CD14-positive monocyte (primary cell): ENCODE measurements at regions not wholly inside any gene's neighbourhood (a gene's known extent, or its start where the extent isn't known, plus 50 kb on each side); places are given as distances from the start of the nearest gene placed in this dataset.

Experiments
- DNase-seq, 3 donors: peaks; one replicate each; pipeline ENCODE4 v3.0.0-alpha.2; 2011 to 2022
- H2AFZ ChIP-seq: 2 replicates; pipeline ENCODE4 v1.6.0; 2012; ENCODE audit warnings: mild to moderate bottlenecking, low read depth, low read length, inconsistent platforms; ENCODE audit not compliant: insufficient read depth, poor library complexity, severe bottlenecking
- H3K27ac ChIP-seq, 2 donors: 1 replicate in 1 of 2; 2 replicates in 1 of 2; pipeline ENCODE4 v1.5.1; 2012 to 2013; ENCODE audit warnings: low read length in 2 of 2, control low read depth in 1 of 2, inconsistent platforms in 1 of 2, low read depth in 1 of 2, mild to moderate bottlenecking in 1 of 2
- H3K27me3 ChIP-seq, 2 donors: one replicate each; pipeline versions ENCODE4 v1.6.0 to v1.6.1; 2011 to 2013; ENCODE audit warnings: low read length in 2 of 2; ENCODE audit not compliant: control insufficient read depth in 2 of 2, insufficient read depth in 2 of 2
- H3K36me3 ChIP-seq, 2 donors: replicated peaks in 1 of 2; 1 replicate in 1 of 2; 2 replicates in 1 of 2; pipeline versions ENCODE4 v1.5.1 to v1.6.1; 2012 to 2013; ENCODE audit warnings: low read length in 2 of 2, control low read depth in 1 of 2, inconsistent platforms in 1 of 2, mild to moderate bottlenecking in 1 of 2; ENCODE audit not compliant: insufficient read depth in 2 of 2, control insufficient read depth in 1 of 2
- H3K4me1 ChIP-seq, 2 donors: 1 replicate in 1 of 2; 2 replicates in 1 of 2; pipeline versions ENCODE4 v1.5.1 to v1.6.1; 2012 to 2013; ENCODE audit warnings: low read length in 2 of 2, control low read depth in 1 of 2, inconsistent platforms in 1 of 2, mild to moderate bottlenecking in 1 of 2, moderate library complexity in 1 of 2; ENCODE audit not compliant: insufficient read depth in 2 of 2, control insufficient read depth in 1 of 2
- H3K4me2 ChIP-seq: replicated peaks from 2 replicates; pipeline ENCODE3; 2012; ENCODE audit warnings: low read length, moderate library complexity, mild to moderate bottlenecking; ENCODE audit not compliant: poor library complexity, severe bottlenecking; ENCODE audit errors: extremely low read depth
- H3K4me3 ChIP-seq, 3 experiments: fragments of 200-600 bp in 1 of 3; sonication (generic) in 1 of 3; replicated peaks in 1 of 3; 1 replicate in 2 of 3; 2 replicates in 1 of 3; pipeline ENCODE4 v1.5.1; 2011 to 2013; ENCODE audit warnings: low read length in 3 of 3, mild to moderate bottlenecking in 3 of 3, control low read depth in 2 of 3, low read depth in 2 of 3, inconsistent platforms in 1 of 3, moderate library complexity in 1 of 3
- H3K79me2 ChIP-seq: 2 replicates; pipeline ENCODE4 v1.6.0; 2012; ENCODE audit warnings: mild to moderate bottlenecking, control low read depth, inconsistent platforms, low read length, moderate library complexity; ENCODE audit not compliant: insufficient read depth
- H3K9ac ChIP-seq: 2 replicates; pipeline ENCODE4 v1.6.0; 2017; ENCODE audit warnings: low read length, mild to moderate bottlenecking; ENCODE audit not compliant: insufficient read depth, poor library complexity, severe bottlenecking
- H3K9me3 ChIP-seq, 2 donors: replicated peaks in 1 of 2; 1 replicate in 1 of 2; 2 replicates in 1 of 2; pipeline versions ENCODE4 v1.5.1 to v1.6.1; 2012 to 2013; ENCODE audit warnings: low read length in 2 of 2, control low read depth in 1 of 2; ENCODE audit not compliant: control insufficient read depth in 1 of 2, insufficient read depth in 1 of 2
- H4K20me1 ChIP-seq: 2 replicates; pipeline ENCODE4 v1.6.0; 2012; ENCODE audit warnings: mild to moderate bottlenecking, low read length, control low read depth, moderate library complexity; ENCODE audit not compliant: insufficient read depth
- H3K27ac Mint-ChIP-seq, 7 donors: one replicate each; pipeline ENCODE4 v1.8.0; 2020; ENCODE audit warnings: mild to moderate bottlenecking in 7 of 7, mixed read lengths in 7 of 7, moderate library complexity in 6 of 7, inconsistent platforms in 2 of 7
- H3K27me3 Mint-ChIP-seq, 3 donors: one replicate each; pipeline ENCODE4 v1.8.0; 2021 to 2022; ENCODE audit warnings: low read depth in 3 of 3, mild to moderate bottlenecking in 3 of 3, mixed read lengths in 3 of 3, moderate library complexity in 3 of 3, inconsistent platforms in 1 of 3
- H3K36me3 Mint-ChIP-seq, 2 donors: one replicate each; pipeline ENCODE4 v1.8.0; 2020; ENCODE audit warnings: mixed read lengths in 2 of 2, inconsistent platforms in 1 of 2, mild to moderate bottlenecking in 1 of 2
- H3K4me1 Mint-ChIP-seq: one replicate; pipeline ENCODE4 v1.8.0; 2020; ENCODE audit warnings: mild to moderate bottlenecking, mixed read lengths
- H3K4me3 Mint-ChIP-seq, 2 donors: one replicate each; pipeline ENCODE4 v1.8.0; 2020; ENCODE audit warnings: mild to moderate bottlenecking in 2 of 2, mixed read lengths in 2 of 2, moderate library complexity in 1 of 2
- H3K9me3 Mint-ChIP-seq, 7 donors: one replicate each; pipeline ENCODE4 v1.8.0; 2020 to 2022; ENCODE audit warnings: mixed read lengths in 7 of 7, mild to moderate bottlenecking in 6 of 7, moderate library complexity in 6 of 7, inconsistent platforms in 2 of 7
- CTCF ChIP-seq: fragments of 200-600 bp; IDR thresholded peaks from one replicate; pipeline ENCODE4 v1.8.0; 2022; ENCODE audit warnings: antibody characterized with exemption, mild to moderate bottlenecking
- WGBS: methylation state at CpG from one replicate; pipeline ENCODE4 v1.1.5; 2013; ENCODE audit warnings: missing lambda C conversion rate; ENCODE audit not compliant: insufficient coverage; 5-methylcytosine and 5-hydroxymethylcytosine counted together
- intact Hi-C, 2 donors: fragments of 100-400 bp; cut with micrococcal nuclease; formaldehyde crosslinking; loops; one replicate each; pipeline versions ENCODE4 v1.15.0 to v1.15.1; 2023

- H3K36me3 Mint-ChIP-seq, result no peaks in the 10 kb centered on the region
- H2AFZ ChIP-seq, result no peak overlapping the region
- H3K4me3 Mint-ChIP-seq, result no peak overlapping the region
- no peaks in the 10 kb centered on the region for H4K20me1 ChIP-seq
- intact Hi-C loops, result no loop called here
- H3K27ac ChIP-seq, result no peak overlapping the region
- H3K4me1 ChIP-seq, result no peaks in the 10 kb centered on the region
- H3K4me2 ChIP-seq, result no peak overlapping the region
- no peaks in the 10 kb centered on the region for H3K27me3 Mint-ChIP-seq
- no peaks in the 10 kb centered on the region for H3K36me3 ChIP-seq
- peaks cover 0 to 7% (median 3%) of the 10 kb centered on the region in 7 donors for H3K9me3 Mint-ChIP-seq
- H3K79me2 ChIP-seq, result no peaks in the 10 kb centered on the region
- DNase-seq, result no peak
- H3K9ac ChIP-seq, result no peak overlapping the region
- TF ChIP-seq CTCF, result no peak
- H3K9me3 ChIP-seq, result peaks cover 0 to 4% of the 10 kb centered on the region in 2 donors
- H3K4me3 ChIP-seq, result no peak overlapping the region
- no CpG with 5 or more reads among the region's 1 CpG for WGBS
- H3K27ac Mint-ChIP-seq, result no peak overlapping the region
- H3K4me1 Mint-ChIP-seq, result no peaks in the 10 kb centered on the region
- no peaks in the 10 kb centered on the region for H3K27me3 ChIP-seq
Observed at GRCh38 chr4:134695433-134695832, 493.8 kb upstream of the PABPC4L start.

- WGBS, result no CpG with 5 or more reads among the region's 2 CpGs
- Histone ChIP-seq H3K9me3 (peaks cover 0 to 15% of the 10 kb centered on the region in 2 donors), H3K36me3 (no peaks in the 10 kb centered on the region), H3K4me1 (no peaks in the 10 kb centered on the region), H3K27me3 (no peaks in the 10 kb centered on the region), H3K9ac (no peak overlapping the region), H4K20me1 (no peaks in the 10 kb centered on the region), H3K79me2 (no peaks in the 10 kb centered on the region), H3K27ac (no peak overlapping the region), H3K4me2 (no peak overlapping the region), H3K4me3 (no peak overlapping the region), H2AFZ (no peak overlapping the region)
- Mint-ChIP-seq H3K27ac (no peak overlapping the region), H3K4me1 (no peaks in the 10 kb centered on the region), H3K4me3 (no peak overlapping the region), H3K36me3 (no peaks in the 10 kb centered on the region), H3K9me3 (peaks cover 0 to 10% (median 4%) of the 10 kb centered on the region in 7 donors), H3K27me3 (peaks cover 0 to 1% (median 0%) of the 10 kb centered on the region in 3 donors)
- no peak for TF ChIP-seq CTCF
- DNase-seq, result no peak
- intact Hi-C loops, result no loop called here
Observed at GRCh38 chr4:134691915-134692314, 490.3 kb upstream of the PABPC4L start.
